ENCODE measurements at regions not wholly inside any gene's neighbourhood (a gene's known extent, or its start where the extent isn't known, plus 50 kb on each side); places are given as distances from the start of the nearest gene placed in this dataset.

DNA sequence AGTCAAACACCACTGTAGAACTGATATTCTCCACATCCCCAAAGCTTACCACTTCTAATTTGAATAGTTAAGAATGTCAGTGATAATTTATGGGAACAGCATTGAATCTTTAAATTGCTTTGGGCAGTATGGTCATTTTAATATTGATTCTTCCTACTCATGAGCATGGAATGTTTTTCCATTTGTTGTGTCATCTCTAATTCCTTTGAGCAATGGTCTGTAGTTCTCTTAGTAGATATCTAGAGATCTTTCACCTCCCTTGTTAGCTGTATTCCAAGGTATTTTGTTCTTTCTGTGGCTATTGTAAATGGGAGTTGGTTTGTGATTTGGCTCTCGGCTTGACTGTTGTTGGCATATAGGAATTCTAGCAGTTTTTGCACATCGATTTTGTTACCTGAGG is 1341.8 kb upstream of the CDH9 start:
- Histone ChIP-seq H3K4me2 (ENCODE audit: insufficient read depth, low read length) (no peak overlapping the region), H3K4me1 (ENCODE audit: insufficient read depth, low read length) (no peaks in the 10 kb centered on the region), H3K27ac (ENCODE audit: low read depth, low read length) (no peak overlapping the region), H3K4me3 (ENCODE audit: insufficient read depth, low read length) (no peak overlapping the region), H3K79me2 (ENCODE audit: insufficient read depth, low read length) (no peaks in the 10 kb centered on the region), H3K27me3 (ENCODE audit: insufficient read depth, low read length) (no peaks in the 10 kb centered on the region), H3K9me3 (ENCODE audit: low read depth, low read length) (no peaks in the 10 kb centered on the region), H3K36me3 (ENCODE audit: insufficient read depth, low read length) (no peaks in the 10 kb centered on the region), H4K20me1 (ENCODE audit: insufficient read depth, low read length) (no peaks in the 10 kb centered on the region), H2AFZ (ENCODE audit: low read length) (no peak overlapping the region)
- no peak for DNase-seq (ENCODE audit: insufficient read length, low spot score, missing footprints)
- TF ChIP-seq, protein P1, sequence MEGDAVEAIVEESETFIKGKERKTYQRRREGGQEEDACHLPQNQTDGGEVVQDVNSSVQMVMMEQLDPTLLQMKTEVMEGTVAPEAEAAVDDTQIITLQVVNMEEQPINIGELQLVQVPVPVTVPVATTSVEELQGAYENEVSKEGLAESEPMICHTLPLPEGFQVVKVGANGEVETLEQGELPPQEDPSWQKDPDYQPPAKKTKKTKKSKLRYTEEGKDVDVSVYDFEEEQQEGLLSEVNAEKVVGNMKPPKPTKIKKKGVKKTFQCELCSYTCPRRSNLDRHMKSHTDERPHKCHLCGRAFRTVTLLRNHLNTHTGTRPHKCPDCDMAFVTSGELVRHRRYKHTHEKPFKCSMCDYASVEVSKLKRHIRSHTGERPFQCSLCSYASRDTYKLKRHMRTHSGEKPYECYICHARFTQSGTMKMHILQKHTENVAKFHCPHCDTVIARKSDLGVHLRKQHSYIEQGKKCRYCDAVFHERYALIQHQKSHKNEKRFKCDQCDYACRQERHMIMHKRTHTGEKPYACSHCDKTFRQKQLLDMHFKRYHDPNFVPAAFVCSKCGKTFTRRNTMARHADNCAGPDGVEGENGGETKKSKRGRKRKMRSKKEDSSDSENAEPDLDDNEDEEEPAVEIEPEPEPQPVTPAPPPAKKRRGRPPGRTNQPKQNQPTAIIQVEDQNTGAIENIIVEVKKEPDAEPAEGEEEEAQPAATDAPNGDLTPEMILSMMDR (IDR thresholded peaks at IDR 0.05; ENCODE audit: extremely low read depth, low read depth, low read length), result no peak

GRCh38 chr5:28374492-28374967 is 1336.1 kb upstream of the CDH9 start:
- no peak overlapping the region for H3K4me3 ChIP-seq (ENCODE audit: insufficient read depth, low read length)
- H2AFZ ChIP-seq (ENCODE audit: low read length), result peak overlapping the region; percentile 6
- H3K4me1 ChIP-seq (ENCODE audit: insufficient read depth, low read length), result no peaks in the 10 kb centered on the region
- no peaks in the 10 kb centered on the region for H3K79me2 ChIP-seq (ENCODE audit: insufficient read depth, low read length)
- no peaks in the 10 kb centered on the region for H3K9me3 ChIP-seq (ENCODE audit: low read depth, low read length)
- no peaks in the 10 kb centered on the region for H3K36me3 ChIP-seq (ENCODE audit: insufficient read depth, low read length)
- H4K20me1 ChIP-seq (ENCODE audit: insufficient read depth, low read length), result no peaks in the 10 kb centered on the region
- H3K27ac ChIP-seq (ENCODE audit: low read depth, low read length), result no peak overlapping the region
- no peaks in the 10 kb centered on the region for H3K27me3 ChIP-seq (ENCODE audit: insufficient read depth, low read length)
- no peak for DNase-seq (ENCODE audit: insufficient read length, low spot score, missing footprints)
- no peak overlapping the region for H3K4me2 ChIP-seq (ENCODE audit: insufficient read depth, low read length)
- TF ChIP-seq, protein P1 (IDR thresholded peaks at IDR 0.05; ENCODE audit: extremely low read depth, low read depth, low read length), result no peak

GRCh38 chr5:28370896-28371295 is 1332.5 kb upstream of the CDH9 start:
- Histone ChIP-seq H3K27ac (ENCODE audit: low read depth, low read length) (no peak overlapping the region), H3K27me3 (ENCODE audit: insufficient read depth, low read length) (no peaks in the 10 kb centered on the region)

DNA sequence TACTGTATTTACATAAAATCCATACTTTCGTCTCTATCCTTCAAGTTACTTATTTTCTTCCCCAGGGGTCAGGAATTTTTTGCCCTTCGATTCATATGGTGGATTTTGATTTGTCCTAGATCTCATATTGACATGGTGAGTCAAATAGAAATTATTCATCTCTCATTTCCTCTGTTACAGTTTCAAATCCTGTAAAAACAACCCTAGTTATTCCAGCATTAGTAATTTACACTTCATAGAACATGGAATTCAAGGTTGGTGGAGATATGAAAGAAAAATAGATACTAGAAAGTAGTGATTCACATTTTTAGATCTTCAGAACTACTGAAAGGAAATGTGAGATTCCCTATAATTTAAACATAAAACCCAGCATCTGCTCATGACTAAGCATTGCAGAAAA is 1331.0 kb upstream of the CDH9 start:
- no peaks in the 10 kb centered on the region for H3K79me2 ChIP-seq (ENCODE audit: insufficient read depth, low read length)
- TF ChIP-seq, protein P1 (IDR thresholded peaks at IDR 0.05; ENCODE audit: extremely low read depth, low read depth, low read length), result no peak
- DNase-seq (ENCODE audit: insufficient read length, low spot score, missing footprints), result no peak
- H3K4me1 ChIP-seq (ENCODE audit: insufficient read depth, low read length), result no peaks in the 10 kb centered on the region
- H3K4me2 ChIP-seq (ENCODE audit: insufficient read depth, low read length), result no peak overlapping the region
- no peak overlapping the region for H3K4me3 ChIP-seq (ENCODE audit: insufficient read depth, low read length)
- no peaks in the 10 kb centered on the region for H3K9me3 ChIP-seq (ENCODE audit: low read depth, low read length)
- H3K27me3 ChIP-seq (ENCODE audit: insufficient read depth, low read length), result no peaks in the 10 kb centered on the region
- no peak overlapping the region for H2AFZ ChIP-seq (ENCODE audit: low read length)
- no peaks in the 10 kb centered on the region for H4K20me1 ChIP-seq (ENCODE audit: insufficient read depth, low read length)
- no peak overlapping the region for H3K27ac ChIP-seq (ENCODE audit: low read depth, low read length)
- no peaks in the 10 kb centered on the region for H3K36me3 ChIP-seq (ENCODE audit: insufficient read depth, low read length)

More at GRCh38 chr5:28370896-28371295, 1332.5 kb upstream of the CDH9 start:
- TF ChIP-seq, protein P1 (IDR thresholded peaks at IDR 0.05; ENCODE audit: extremely low read depth, low read depth, low read length), result no peak
- DNase-seq (ENCODE audit: insufficient read length, low spot score, missing footprints), result no peak
- H3K36me3 ChIP-seq (ENCODE audit: insufficient read depth, low read length), result no peaks in the 10 kb centered on the region
- no peak overlapping the region for H2AFZ ChIP-seq (ENCODE audit: low read length)
- H3K4me3 ChIP-seq (ENCODE audit: insufficient read depth, low read length), result no peak overlapping the region
- H3K4me2 ChIP-seq (ENCODE audit: insufficient read depth, low read length), result no peak overlapping the region
- no peaks in the 10 kb centered on the region for H4K20me1 ChIP-seq (ENCODE audit: insufficient read depth, low read length)
- no peaks in the 10 kb centered on the region for H3K4me1 ChIP-seq (ENCODE audit: insufficient read depth, low read length)
- no peaks in the 10 kb centered on the region for H3K9me3 ChIP-seq (ENCODE audit: low read depth, low read length)
- H3K79me2 ChIP-seq (ENCODE audit: insufficient read depth, low read length), result no peaks in the 10 kb centered on the region

All from osteoblast (primary cell).